ENCODE measurements at regions not wholly inside any gene's neighbourhood (a gene's known extent, or its start where the extent isn't known, plus 50 kb on each side); places are given as distances from the start of the nearest gene placed in this dataset.

GRCh38 chr9:19656704-19657103 lies 132.1 kb downstream of the SLC24A2 start:
- intact Hi-C loops (cut with micrococcal nuclease; ENCODE audit: unreplicated experiment), result no loop called here
- CTCF ChIA-PET (ENCODE audit: unreplicated experiment), result no interaction called here
- no peak overlapping the region for H3K4me2 ChIP-seq (ENCODE audit: low read length)
- H3K4me3 ChIP-seq (ENCODE audit: low read depth, low read length, poor library complexity, severe bottlenecking), result no peak overlapping the region
- no peak for DNase-seq (ENCODE audit: low spot score)
- TF ChIP-seq CTCF (conservative IDR thresholded peaks at IDR 0.05; ENCODE audit: low read length) (no peak), EZH2phosphoT487 (IDR thresholded peaks at IDR 0.05; ENCODE audit: borderline replicate concordance, low read depth, low read length) (no peak)
- no peaks in the 10 kb centered on the region for H4K20me1 ChIP-seq (ENCODE audit: insufficient read depth, low read length)
- H3K9me2 ChIP-seq (ENCODE audit: insufficient read depth, low read length), result no peaks in the 10 kb centered on the region
- H3K27ac ChIP-seq (ENCODE audit: low read depth, low read length, poor library complexity, severe bottlenecking), result no peak overlapping the region
- no peaks in the 10 kb centered on the region for H3K79me2 ChIP-seq (ENCODE audit: insufficient read depth, low read depth, low read length)
- H3K9me3 ChIP-seq (ENCODE audit: low read length), result no peaks in the 10 kb centered on the region
- POLR2A ChIA-PET, result no interaction called here
- H3K4me1 ChIP-seq (ENCODE audit: insufficient read depth, low read length, poor library complexity, severe bottlenecking), result no peaks in the 10 kb centered on the region
- H3K36me3 ChIP-seq (ENCODE audit: insufficient read depth, low read length), result no peaks in the 10 kb centered on the region
- H2AFZ ChIP-seq (ENCODE audit: low read length), result no peak overlapping the region
- BruUV-seq (replicated peaks), result no TSS peak

- ChIA-PET CTCF (ENCODE audit: unreplicated experiment) (no interaction called here), POLR2A (interaction anchor here (2.6 kb wide), 1 partner anchor 13 kb away, joined by 7 read pairs; no protein-coding TSS in a partner anchor)
- intact Hi-C loops (cut with micrococcal nuclease; ENCODE audit: unreplicated experiment), result no loop called here
- no TSS peak for BruUV-seq (replicated peaks)
- H4K20me1 ChIP-seq (ENCODE audit: insufficient read depth, low read length), result no peaks in the 10 kb centered on the region
- TF ChIP-seq EZH2phosphoT487 (IDR thresholded peaks at IDR 0.05; ENCODE audit: borderline replicate concordance, low read depth, low read length), result no peak
- TF ChIP-seq CTCF (conservative IDR thresholded peaks at IDR 0.05; ENCODE audit: low read length), result no peak
- no peak overlapping the region for H3K27ac ChIP-seq (ENCODE audit: low read depth, low read length, poor library complexity, severe bottlenecking)
- DNase-seq (ENCODE audit: low spot score), result no peak
- no peaks in the 10 kb centered on the region for H3K9me2 ChIP-seq (ENCODE audit: insufficient read depth, low read length)
- H3K9me3 ChIP-seq (ENCODE audit: low read length), result no peaks in the 10 kb centered on the region
- H3K4me3 ChIP-seq (ENCODE audit: low read depth, low read length, poor library complexity, severe bottlenecking), result no peak overlapping the region
- H3K4me1 ChIP-seq (ENCODE audit: insufficient read depth, low read length, poor library complexity, severe bottlenecking), result no peaks in the 10 kb centered on the region
- H3K79me2 ChIP-seq (ENCODE audit: insufficient read depth, low read depth, low read length), result no peaks in the 10 kb centered on the region
- H3K36me3 ChIP-seq (ENCODE audit: insufficient read depth, low read length), result no peaks in the 10 kb centered on the region
- no peak overlapping the region for H2AFZ ChIP-seq (ENCODE audit: low read length)
- no peak overlapping the region for H3K4me2 ChIP-seq (ENCODE audit: low read length)
Measured at GRCh38 chr9:19651681-19652080, 137.2 kb downstream of the SLC24A2 start.

GRCh38 chr9:19650312-19650711 lies 138.5 kb downstream of the SLC24A2 start:
- Histone ChIP-seq H2AFZ (ENCODE audit: low read length) (no peak overlapping the region), H4K20me1 (ENCODE audit: insufficient read depth, low read length) (no peaks in the 10 kb centered on the region), H3K4me3 (ENCODE audit: low read depth, low read length, poor library complexity, severe bottlenecking) (no peak overlapping the region), H3K4me2 (ENCODE audit: low read length) (no peak overlapping the region), H3K27ac (ENCODE audit: low read depth, low read length, poor library complexity, severe bottlenecking) (no peak overlapping the region), H3K4me1 (ENCODE audit: insufficient read depth, low read length, poor library complexity, severe bottlenecking) (no peaks in the 10 kb centered on the region), H3K9me2 (ENCODE audit: insufficient read depth, low read length) (no peaks in the 10 kb centered on the region), H3K9me3 (ENCODE audit: low read length) (no peaks in the 10 kb centered on the region), H3K79me2 (ENCODE audit: insufficient read depth, low read depth, low read length) (no peaks in the 10 kb centered on the region), H3K36me3 (ENCODE audit: insufficient read depth, low read length) (no peaks in the 10 kb centered on the region)
- TF ChIP-seq CTCF (conservative IDR thresholded peaks at IDR 0.05; ENCODE audit: low read length) (no peak), EZH2phosphoT487 (IDR thresholded peaks at IDR 0.05; ENCODE audit: borderline replicate concordance, low read depth, low read length) (no peak)
- ChIA-PET CTCF (ENCODE audit: unreplicated experiment) (no interaction called here), POLR2A (interaction anchor here (0.6 to 2.6 kb wide), 2 partner anchors 12 to 30 kb away, joined by 3 to 7 read pairs; no protein-coding TSS in a partner anchor)
- DNase-seq (ENCODE audit: low spot score), result no peak
- intact Hi-C loops (cut with micrococcal nuclease; ENCODE audit: unreplicated experiment), result no loop called here
- BruUV-seq (replicated peaks), result no TSS peak

All from OCI-LY7 (cell line).